ENCODE measurements at regions not wholly inside any gene's neighbourhood (a gene's known extent, or its start where the extent isn't known, plus 50 kb on each side); places are given as distances from the start of the nearest gene placed in this dataset.

DNA sequence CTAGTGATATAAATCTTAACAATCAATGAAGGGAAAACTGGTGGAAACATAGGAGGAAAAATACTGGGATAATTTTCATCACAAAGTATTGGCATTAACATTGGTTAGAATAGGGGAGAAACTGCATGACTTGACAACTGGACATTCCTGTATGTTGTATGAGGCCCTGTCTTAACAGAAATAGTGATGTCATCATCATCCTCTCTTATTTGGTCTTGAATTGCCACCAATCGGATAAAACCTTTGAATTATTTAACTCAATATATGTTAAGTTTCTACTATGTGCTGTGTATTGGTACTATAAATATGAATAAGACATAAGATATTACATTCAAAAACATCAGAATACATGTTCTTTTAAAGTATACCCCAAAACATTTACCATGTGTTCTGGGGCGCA lies 130.1 kb upstream of the CCDC54 start:
- no peaks in the 10 kb centered on the region for H3K27me3 ChIP-seq
- H3K9me3 ChIP-seq = no peaks in the 10 kb centered on the region
- 90 to 93% methylated on average over 2 of the region's 2 CpGs for WGBS, 2 donors (ENCODE audit: low coverage in 1 of 2)
- in situ Hi-C loops (cut with MboI; ENCODE audit: low pct_ligation_motif_present in 1 of 4, low pct_unique_long_range_greater_than_20kb in 1 of 4, low sequenced_read_pairs in 3 of 4) (loop anchor here in 1 of 4 donors (25.0 kb wide), 1 partner anchor 490 kb away; no protein-coding TSS in a partner anchor), intact Hi-C loops (cut with DNase I; ENCODE audit: low total_unique reads) (no loop called here)
- H3K4me3 ChIP-seq = no peak overlapping the region
- no peak for DNase-seq
- peaks cover 0 to 7% (median 3%) of the 10 kb centered on the region in 4 donors for H3K4me1 ChIP-seq
- no peak overlapping the region for H3K27ac ChIP-seq
- TF ChIP-seq POLR2AphosphoS5 (IDR thresholded peaks at IDR 0.05) = no peak
- TF ChIP-seq, protein P1, sequence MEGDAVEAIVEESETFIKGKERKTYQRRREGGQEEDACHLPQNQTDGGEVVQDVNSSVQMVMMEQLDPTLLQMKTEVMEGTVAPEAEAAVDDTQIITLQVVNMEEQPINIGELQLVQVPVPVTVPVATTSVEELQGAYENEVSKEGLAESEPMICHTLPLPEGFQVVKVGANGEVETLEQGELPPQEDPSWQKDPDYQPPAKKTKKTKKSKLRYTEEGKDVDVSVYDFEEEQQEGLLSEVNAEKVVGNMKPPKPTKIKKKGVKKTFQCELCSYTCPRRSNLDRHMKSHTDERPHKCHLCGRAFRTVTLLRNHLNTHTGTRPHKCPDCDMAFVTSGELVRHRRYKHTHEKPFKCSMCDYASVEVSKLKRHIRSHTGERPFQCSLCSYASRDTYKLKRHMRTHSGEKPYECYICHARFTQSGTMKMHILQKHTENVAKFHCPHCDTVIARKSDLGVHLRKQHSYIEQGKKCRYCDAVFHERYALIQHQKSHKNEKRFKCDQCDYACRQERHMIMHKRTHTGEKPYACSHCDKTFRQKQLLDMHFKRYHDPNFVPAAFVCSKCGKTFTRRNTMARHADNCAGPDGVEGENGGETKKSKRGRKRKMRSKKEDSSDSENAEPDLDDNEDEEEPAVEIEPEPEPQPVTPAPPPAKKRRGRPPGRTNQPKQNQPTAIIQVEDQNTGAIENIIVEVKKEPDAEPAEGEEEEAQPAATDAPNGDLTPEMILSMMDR (IDR thresholded peaks at IDR 0.05) = no peak
- no peak for TF ChIP-seq POLR2A (IDR thresholded peaks at IDR 0.05)
- no peak for TF ChIP-seq EP300 (IDR thresholded peaks at IDR 0.05; ENCODE audit: low read depth)
- H3K36me3 ChIP-seq = no peaks in the 10 kb centered on the region

DNA sequence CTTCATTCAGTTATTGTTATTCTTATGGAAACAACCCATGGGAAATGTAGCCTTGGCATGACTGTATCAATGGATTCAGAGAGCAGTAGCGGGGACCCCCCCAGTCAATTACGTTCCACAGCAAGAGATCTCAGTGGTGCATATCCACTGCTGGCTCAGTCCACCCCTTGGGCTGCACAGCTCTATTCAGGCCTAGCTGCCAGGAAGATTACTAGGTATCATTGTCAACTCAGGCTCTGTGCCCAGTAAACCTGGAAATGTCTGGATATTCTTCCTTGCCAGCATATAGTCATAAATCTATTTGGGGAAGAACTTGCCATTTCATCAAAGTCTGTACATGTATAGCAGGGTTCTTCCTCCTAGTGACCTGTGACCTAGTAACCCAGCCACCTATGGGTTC lies 128.1 kb upstream of the CCDC54 start:
- no peak for TF ChIP-seq POLR2AphosphoS5 (IDR thresholded peaks at IDR 0.05)
- TF ChIP-seq, protein P1 (IDR thresholded peaks at IDR 0.05) = no peak
- no peak for TF ChIP-seq EP300 (IDR thresholded peaks at IDR 0.05; ENCODE audit: low read depth)
- TF ChIP-seq POLR2A (IDR thresholded peaks at IDR 0.05) = no peak
- no peak overlapping the region for H3K4me3 ChIP-seq
- no peaks in the 10 kb centered on the region for H3K27me3 ChIP-seq
- H3K9me3 ChIP-seq = no peaks in the 10 kb centered on the region
- no peaks in the 10 kb centered on the region for H3K36me3 ChIP-seq
- DNase-seq = no peak
- H3K4me1 ChIP-seq = no peaks in the 10 kb centered on the region
- 100% methylated on average over 2 of the region's 2 CpGs; no CpG with 5 or more reads in 1 of the 2 donors for WGBS, 2 donors (ENCODE audit: low coverage in 1 of 2)
- H3K27ac ChIP-seq = no peak overlapping the region
- in situ Hi-C loops (cut with MboI; ENCODE audit: low pct_ligation_motif_present in 1 of 4, low pct_unique_long_range_greater_than_20kb in 1 of 4, low sequenced_read_pairs in 3 of 4) (loop anchor here in 1 of 4 donors (25.0 kb wide), 1 partner anchor 488 kb away; no protein-coding TSS in a partner anchor), intact Hi-C loops (cut with DNase I; ENCODE audit: low total_unique reads) (no loop called here)

DNA sequence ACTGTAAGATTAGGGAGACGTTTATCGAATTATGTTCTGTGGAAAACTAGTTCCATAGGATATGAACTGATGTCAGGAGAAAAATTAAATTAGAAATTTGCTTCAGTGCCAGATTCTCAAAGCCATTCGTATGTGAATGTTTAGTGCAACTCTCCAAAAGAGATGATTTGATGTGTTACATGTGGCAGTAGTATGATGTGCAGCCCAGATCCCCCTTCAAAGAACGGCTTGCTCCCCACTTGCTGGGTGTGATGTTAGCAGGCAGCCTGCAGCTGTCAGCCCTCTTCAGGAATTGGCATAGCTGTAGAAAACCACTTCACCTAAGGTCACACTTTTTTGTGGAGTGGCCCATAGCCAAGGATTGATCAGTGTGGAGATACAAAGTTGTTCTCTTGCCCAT lies 127.0 kb upstream of the CCDC54 start:
- Histone ChIP-seq H3K4me3 (no peak overlapping the region), H3K27ac (no peak overlapping the region), H3K4me1 (no peaks in the 10 kb centered on the region), H3K9me3 (no peaks in the 10 kb centered on the region), H3K27me3 (no peaks in the 10 kb centered on the region), H3K36me3 (no peaks in the 10 kb centered on the region)
- intact Hi-C loops (cut with DNase I; ENCODE audit: low total_unique reads) = no loop called here
- 80 to 81% methylated on average over 1 to 4 of the region's 4 CpGs for WGBS, 2 donors (ENCODE audit: low coverage in 1 of 2)
- in situ Hi-C loops (cut with MboI; ENCODE audit: low pct_ligation_motif_present in 1 of 4, low pct_unique_long_range_greater_than_20kb in 1 of 4, low sequenced_read_pairs in 3 of 4) = no loop called here
- DNase-seq = no peak
- TF ChIP-seq POLR2AphosphoS5 (IDR thresholded peaks at IDR 0.05) (no peak), EP300 (IDR thresholded peaks at IDR 0.05; ENCODE audit: low read depth) (no peak), POLR2A (IDR thresholded peaks at IDR 0.05) (no peak)
- TF ChIP-seq, protein P1 (IDR thresholded peaks at IDR 0.05) = no peak

DNA sequence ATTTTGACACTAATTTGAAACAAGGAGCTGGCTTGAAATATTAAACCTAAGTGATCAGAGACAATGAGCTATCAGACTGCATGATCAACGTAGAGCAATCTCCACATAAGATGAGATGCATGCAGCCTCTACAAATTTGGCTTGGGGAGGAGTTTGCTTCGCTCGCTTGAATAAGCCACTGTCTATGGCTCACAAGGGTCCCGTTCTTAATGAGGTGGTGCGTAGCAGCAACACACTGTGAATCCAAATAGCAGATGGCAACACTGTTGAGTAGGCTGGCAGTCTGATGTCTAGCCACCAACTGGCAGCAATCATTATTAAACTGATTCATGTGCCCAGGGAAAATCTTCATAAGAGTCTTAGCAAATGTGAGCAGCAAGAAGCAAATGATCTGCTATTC lies 125.4 kb upstream of the CCDC54 start:
- no peaks in the 10 kb centered on the region for H3K27me3 ChIP-seq
- intact Hi-C loops (cut with DNase I; ENCODE audit: low total_unique reads) (no loop called here), in situ Hi-C loops (cut with MboI; ENCODE audit: low pct_ligation_motif_present in 1 of 4, low pct_unique_long_range_greater_than_20kb in 1 of 4, low sequenced_read_pairs in 3 of 4) (no loop called here)
- TF ChIP-seq, protein P1 (IDR thresholded peaks at IDR 0.05) = no peak
- TF ChIP-seq POLR2A (IDR thresholded peaks at IDR 0.05) (no peak), EP300 (IDR thresholded peaks at IDR 0.05; ENCODE audit: low read depth) (no peak), POLR2AphosphoS5 (IDR thresholded peaks at IDR 0.05) (no peak)
- H3K9me3 ChIP-seq = no peaks in the 10 kb centered on the region
- no peaks in the 10 kb centered on the region for H3K4me1 ChIP-seq
- H3K36me3 ChIP-seq = no peaks in the 10 kb centered on the region
- H3K27ac ChIP-seq = no peak overlapping the region
- no peak for DNase-seq
- 67 to 96% methylated on average over 1 to 5 of the region's 5 CpGs for WGBS, 2 donors (ENCODE audit: low coverage in 1 of 2)
- H3K4me3 ChIP-seq = no peak overlapping the region

Measured in transverse colon (tissue), 4 donors.